H1 (cell line): ENCODE measurements at regions not wholly inside any gene's neighbourhood (a gene's known extent, or its start where the extent isn't known, plus 50 kb on each side); places are given as distances from the start of the nearest gene placed in this dataset.

ENCODE experiments used
- CTCF ChIA-PET: fragments of 300-600 bp; sonication (Branson Sonifier 250); formaldehyde crosslinking; loops from one replicate; lab custom pipeline; 2021; ENCODE audit not compliant: partially characterized antibody; lab: Charles Lee
- POLR2A ChIA-PET: fragments of 300-600 bp; sonication (Branson Sonifier 250); formaldehyde crosslinking; loops from one replicate; lab custom pipeline; 2021; ENCODE audit warnings: inconsistent platforms; ENCODE audit not compliant: partially characterized antibody; lab: Charles Lee
- DNase-seq, 2 experiments: peaks; one replicate each; pipeline versions ENCODE4 v3.0.0 to v3.0.0-alpha.2; 2010 to 2022; ENCODE audit warnings: low spot score in 2 of 2, low read depth in 1 of 2, mixed read lengths in 1 of 2
- FAIRE-seq: peaks from 2 replicates; lab custom pipeline; 2011; peaks lifted over from hg19 to GRCh38; lab: Jason Lieb, UNC
- H2AFZ ChIP-seq: 2 replicates; pipeline ENCODE4 v1.8.1; 2012; ENCODE audit warnings: low read length, inconsistent platforms
- H2AK5ac ChIP-seq: 2 replicates; pipeline ENCODE4 v1.6.1; 2013; ENCODE audit warnings: low read depth, low read length
- H2BK120ac ChIP-seq: replicated peaks from 2 replicates; pipeline ENCODE3; 2013; ENCODE audit warnings: low read depth, low read length, inconsistent platforms
- H2BK12ac ChIP-seq: 2 replicates; pipeline ENCODE4 v1.6.1; 2013; ENCODE audit warnings: low read depth, low read length
- H2BK15ac ChIP-seq: 2 replicates; pipeline ENCODE4 v1.6.1; 2013; ENCODE audit warnings: low read length
- H2BK20ac ChIP-seq: 2 replicates; pipeline ENCODE4 v1.6.1; 2013; ENCODE audit warnings: low read length
- H2BK5ac ChIP-seq: 2 replicates; pipeline ENCODE4 v1.6.1; 2013; ENCODE audit warnings: low read depth, low read length
- H3K14ac ChIP-seq: 2 replicates; pipeline ENCODE4 v1.6.1; 2013; ENCODE audit warnings: inconsistent platforms; ENCODE audit not compliant: insufficient read length
- H3K18ac ChIP-seq: 2 replicates; pipeline ENCODE4 v1.6.1; 2013; ENCODE audit warnings: low read length; ENCODE audit errors: extremely low read depth
- H3K23ac ChIP-seq: 2 replicates; pipeline ENCODE4 v1.6.1; 2013; ENCODE audit warnings: inconsistent platforms; ENCODE audit not compliant: insufficient read length
- H3K23me2 ChIP-seq: 2 replicates; pipeline ENCODE4 v1.6.1; 2013; ENCODE audit warnings: low read depth, low read length
- H3K27ac ChIP-seq: 2 replicates; pipeline ENCODE4 v1.6.1; 2011; ENCODE audit warnings: low read depth, low read length, inconsistent platforms
- H3K27me3 ChIP-seq, 4 experiments: replicated peaks in 1 of 4; 1 replicate in 1 of 4; 2 replicates in 3 of 4; pipeline versions ENCODE4 v1.6.1 to v1.8.1; 2011 to 2013; ENCODE audit warnings: low read length in 3 of 4, mild to moderate bottlenecking in 3 of 4, inconsistent platforms in 2 of 4, mixed read lengths in 2 of 4, moderate library complexity in 1 of 4; ENCODE audit not compliant: control insufficient read depth in 3 of 4, insufficient read depth in 3 of 4; ENCODE audit errors: extremely low read depth in 1 of 4
- H3K36me3 ChIP-seq, 4 experiments: 2 replicates each; pipeline versions ENCODE4 v1.6.1 to v1.8.1; 2011 to 2013; ENCODE audit warnings: mild to moderate bottlenecking in 4 of 4, low read length in 3 of 4, moderate library complexity in 2 of 4, control low read depth in 1 of 4, inconsistent platforms in 1 of 4; ENCODE audit not compliant: insufficient read depth in 4 of 4, control insufficient read depth in 2 of 4
- H3K4ac ChIP-seq: replicated peaks from 2 replicates; pipeline ENCODE3; 2013; ENCODE audit warnings: low read length, low read depth, mixed read lengths, inconsistent platforms; ENCODE audit not compliant: insufficient read length
- H3K4me1 ChIP-seq, 4 experiments: replicated peaks in 1 of 4; 1 replicate in 1 of 4; 2 replicates in 3 of 4; pipeline versions ENCODE4 v1.6.1 to v1.8.1; 2011 to 2013; ENCODE audit warnings: low read length in 3 of 4, inconsistent platforms in 2 of 4, mixed read lengths in 1 of 4; ENCODE audit not compliant: insufficient read depth in 4 of 4, control insufficient read depth in 3 of 4
- H3K4me2 ChIP-seq, 2 experiments: 2 replicates each; pipeline versions ENCODE4 v1.6.1 to v1.8.1; 2011 to 2013; ENCODE audit warnings: low read depth in 2 of 2, low read length in 2 of 2, control low read depth in 1 of 2, inconsistent platforms in 1 of 2, mild to moderate bottlenecking in 1 of 2; ENCODE audit not compliant: insufficient read depth in 1 of 2
- H3K4me3 ChIP-seq, 4 experiments: fragments of 200-600, 300-600 bp in 1 of 4; sonication (generic), shearing (Covaris generic), sonication (Bioruptor Twin) in 1 of 4; 2 replicates each; pipeline versions ENCODE4 v1.5.1 to v1.8.1; 2011 to 2016; ENCODE audit warnings: low read length in 4 of 4, low read depth in 3 of 4, control low read depth in 2 of 4, inconsistent platforms in 2 of 4, mild to moderate bottlenecking in 2 of 4, mixed read lengths in 1 of 4, moderate library complexity in 1 of 4; ENCODE audit not compliant: insufficient read depth in 2 of 4; ENCODE audit errors: extremely low read depth in 1 of 4
- H3K56ac ChIP-seq: replicated peaks from 2 replicates; pipeline ENCODE3; 2013; ENCODE audit warnings: low read depth, mild to moderate bottlenecking, mixed read lengths, low read length, inconsistent platforms; ENCODE audit not compliant: insufficient read length
- H3K79me1 ChIP-seq: 2 replicates; pipeline ENCODE4 v1.6.1; 2013; ENCODE audit warnings: low read depth, low read length, control low read depth
- H3K79me2 ChIP-seq, 2 experiments: 2 replicates each; pipeline versions ENCODE4 v1.6.1 to v1.8.1; 2012 to 2013; ENCODE audit warnings: low read length in 2 of 2, mild to moderate bottlenecking in 2 of 2, inconsistent platforms in 1 of 2; ENCODE audit not compliant: insufficient read depth in 2 of 2, control insufficient read depth in 1 of 2
- H3K9ac ChIP-seq, 4 experiments: replicated peaks in 1 of 4; 1 replicate in 1 of 4; 2 replicates in 3 of 4; pipeline versions ENCODE4 v1.6.1 to v1.8.1; 2011 to 2013; ENCODE audit warnings: low read depth in 3 of 4, low read length in 3 of 4, control low read depth in 2 of 4, mild to moderate bottlenecking in 2 of 4, moderate library complexity in 2 of 4, inconsistent platforms in 1 of 4; ENCODE audit errors: extremely low read depth in 1 of 4
- H3K9me3 ChIP-seq, 2 experiments: 2 replicates each; pipeline versions ENCODE4 v1.6.1 to v1.8.1; 2012 to 2013; ENCODE audit warnings: mild to moderate bottlenecking in 2 of 2, moderate library complexity in 2 of 2, control low read depth in 1 of 2, inconsistent platforms in 1 of 2, low read depth in 1 of 2, low read length in 1 of 2, mixed read lengths in 1 of 2; ENCODE audit not compliant: insufficient read depth in 2 of 2
- H4K20me1 ChIP-seq, 2 experiments: replicated peaks in 1 of 2; 2 replicates each; pipeline versions ENCODE3 to v1.8.1; 2011 to 2013; ENCODE audit warnings: inconsistent platforms in 2 of 2, low read length in 2 of 2, mild to moderate bottlenecking in 1 of 2; ENCODE audit not compliant: insufficient read depth in 2 of 2, control insufficient read depth in 1 of 2
- H4K5ac ChIP-seq: 2 replicates; pipeline ENCODE4 v1.6.1; 2013; ENCODE audit warnings: low read length, low read depth, mixed read lengths, inconsistent platforms; ENCODE audit not compliant: insufficient read length
- H4K8ac ChIP-seq: 2 replicates; pipeline ENCODE4 v1.8.0; 2013; ENCODE audit warnings: mild to moderate bottlenecking, moderate library complexity, low read length, inconsistent platforms; ENCODE audit not compliant: insufficient read depth; ENCODE audit errors: extremely low read depth
- H4K91ac ChIP-seq: replicated peaks from 2 replicates; pipeline ENCODE3; 2013; ENCODE audit warnings: low read length, mixed read lengths, inconsistent platforms; ENCODE audit not compliant: insufficient read length
- ATF2 ChIP-seq: IDR thresholded peaks from 2 replicates; pipeline ENCODE4 v1.6.1; 2012; ENCODE audit warnings: low read length, inconsistent platforms
- ATF3 ChIP-seq: IDR thresholded peaks from 2 replicates; pipeline ENCODE4 v1.6.1; 2011; ENCODE audit warnings: low read depth, mild to moderate bottlenecking, low read length; ENCODE audit not compliant: insufficient read depth
- BRCA1 ChIP-seq: IDR thresholded peaks from 2 replicates; pipeline ENCODE4 v1.6.1; 2012; ENCODE audit warnings: low read depth, low read length, improper control_type of control experiment
- CBX5 ChIP-seq: fragments of 300-800, 300-1000 bp; sonication (generic); IDR thresholded peaks from 2 replicates; pipeline ENCODE4 v1.7.1; 2016; ENCODE audit warnings: antibody characterized with exemption, low read length, low read depth
- CTBP2 ChIP-seq: IDR thresholded peaks from 2 replicates; pipeline ENCODE4 v1.7.0; 2011; ENCODE audit warnings: borderline replicate concordance, mild to moderate bottlenecking, moderate library complexity, mixed read lengths, low read length; ENCODE audit not compliant: insufficient read depth, insufficient read length
- GABPA ChIP-seq: IDR thresholded peaks from 2 replicates; pipeline ENCODE4 v1.6.1; 2011; ENCODE audit warnings: mild to moderate bottlenecking, low read length, moderate library complexity, borderline replicate concordance; ENCODE audit not compliant: insufficient read depth
- GTF2F1 ChIP-seq: IDR thresholded peaks from 2 replicates; pipeline ENCODE4 v1.6.1; 2012; ENCODE audit warnings: low read depth, low read length, improper control_type of control experiment, borderline replicate concordance
- KDM1A ChIP-seq: fragments of 200-600, 300-600 bp; sonication (generic); IDR thresholded peaks from 2 replicates; pipeline ENCODE4 v1.7.1; 2016; ENCODE audit warnings: mild to moderate bottlenecking, low read length, borderline replicate concordance
- KDM4A ChIP-seq: IDR thresholded peaks from one replicate; pipeline ENCODE4 v1.7.1; 2012; ENCODE audit warnings: low read depth, mild to moderate bottlenecking, moderate library complexity, low read length, inconsistent platforms; ENCODE audit not compliant: severe bottlenecking
- MAFK ChIP-seq: IDR thresholded peaks from 2 replicates; pipeline ENCODE4 v1.6.1; 2012; ENCODE audit warnings: low read depth, mild to moderate bottlenecking, improper control_type of control experiment, low read length
- SP1 ChIP-seq: IDR thresholded peaks from 2 replicates; pipeline ENCODE4 v1.6.1; 2011; ENCODE audit warnings: low read depth, low read length
- SRF ChIP-seq: IDR thresholded peaks from 2 replicates; pipeline ENCODE4 v1.6.1; 2011; ENCODE audit warnings: mild to moderate bottlenecking, low read depth, low read length, moderate library complexity
- TAF1 ChIP-seq: IDR thresholded peaks from 2 replicates; pipeline ENCODE4 v1.6.1; 2011; ENCODE audit warnings: mild to moderate bottlenecking, low read depth, low read length
- WGBS, 2 experiments: shearing (Covaris generic) in 1 of 2; methylation state at CpG; one replicate each; pipeline versions ENCODE4 v1.1.6 to v1.1.7; 2013 to 2015; ENCODE audit warnings: low lambda C conversion rate in 2 of 2, mixed read lengths in 2 of 2, inconsistent platforms in 1 of 2, low coverage in 1 of 2, missing lambda C conversion rate in 1 of 2; ENCODE audit not compliant: insufficient replicate concordance in 2 of 2, insufficient coverage in 1 of 2, insufficient read length in 1 of 2; ENCODE audit errors: extremely low coverage in 1 of 2, missing lambda C conversion rate in 1 of 2; 5-methylcytosine and 5-hydroxymethylcytosine counted together

GRCh38 chr14:71762575-71762974, 169.7 kb upstream of the RGS6 start:
- Histone ChIP-seq H2BK120ac (no peak overlapping the region), H3K79me2 (no peaks in the 10 kb centered on the region), H3K4ac (no peak overlapping the region), H3K18ac (no peak overlapping the region), H2BK5ac (no peak overlapping the region), H4K8ac (no peak overlapping the region), H3K56ac (no peak overlapping the region), H2BK12ac (no peak overlapping the region), H3K36me3 (no peaks in the 10 kb centered on the region), H3K79me1 (no peaks in the 10 kb centered on the region), H3K9ac (no peak overlapping the region), H3K27ac (no peak overlapping the region), H3K9me3 (no peaks in the 10 kb centered on the region), H3K27me3 (no peaks in the 10 kb centered on the region), H3K23me2 (no peaks in the 10 kb centered on the region; the same call in 1 of the 2 replicates), H2AK5ac (no peak overlapping the region), H3K4me3 (no peak overlapping the region), H3K4me1 (peaks cover 0 to 4% (median 2%) of the 10 kb centered on the region in 4 experiments; a peak in 2 of 7 replicates), H2BK15ac (no peak overlapping the region), H4K20me1 (no peaks in the 10 kb centered on the region), H2BK20ac (no peak overlapping the region), H3K23ac (no peak overlapping the region), H3K14ac (no peak overlapping the region), H2AFZ (no peak overlapping the region), H3K4me2 (no peak overlapping the region), H4K5ac (no peak overlapping the region), H4K91ac (no peak overlapping the region)
- CTCF ChIA-PET: interaction anchor here (1.0 to 1.2 kb wide), 2 partner anchors 37 to 125 kb away, joined by 3 read pairs; no protein-coding TSS in a partner anchor
- POLR2A ChIA-PET: no interaction called here
- WGBS, 2 experiments: 72% methylated on average over 4 of the region's 4 CpGs; no CpG with 5 or more reads in 1 of the 2 experiments
- FAIRE-seq (no peak), DNase-seq (no peak)
- no peak for TF ChIP-seq CTBP2
- TF ChIP-seq ATF3: no peak
- TF ChIP-seq KDM1A: no peak
- no peak for TF ChIP-seq GABPA
- no peak for TF ChIP-seq SRF
- TF ChIP-seq KDM4A: no peak
- TF ChIP-seq BRCA1: no peak
- no peak for TF ChIP-seq SP1
- TF ChIP-seq CBX5: no peak
- no peak for TF ChIP-seq TAF1
- no peak for TF ChIP-seq GTF2F1
- TF ChIP-seq MAFK: no peak
- no peak for TF ChIP-seq ATF2
